Glomerular endothelial cell (primary cell): ENCODE measurements at regions not wholly inside any gene's neighbourhood (a gene's known extent, or its start where the extent isn't known, plus 50 kb on each side); places are given as distances from the start of the nearest gene placed in this dataset.
"Not testable (repeated sequence)": the region's sequence is repeated elsewhere in the genome, so short reads cannot be mapped to it uniquely, and the experiment has no call there.

Experiments
- DNase-seq: peaks from one replicate; pipeline ENCODE4 v3.0.0-alpha.2; 2011; ENCODE audit warnings: low read depth, low spot score; ENCODE audit errors: extremely low read depth

- no peak for DNase-seq
Measured at GRCh38 chr16:72464597-72465368, 292.8 kb upstream of the PMFBP1 start.

- no peak for DNase-seq
Measured at GRCh38 chr16:72464052-72464451, 292.1 kb upstream of the PMFBP1 start.

DNA sequence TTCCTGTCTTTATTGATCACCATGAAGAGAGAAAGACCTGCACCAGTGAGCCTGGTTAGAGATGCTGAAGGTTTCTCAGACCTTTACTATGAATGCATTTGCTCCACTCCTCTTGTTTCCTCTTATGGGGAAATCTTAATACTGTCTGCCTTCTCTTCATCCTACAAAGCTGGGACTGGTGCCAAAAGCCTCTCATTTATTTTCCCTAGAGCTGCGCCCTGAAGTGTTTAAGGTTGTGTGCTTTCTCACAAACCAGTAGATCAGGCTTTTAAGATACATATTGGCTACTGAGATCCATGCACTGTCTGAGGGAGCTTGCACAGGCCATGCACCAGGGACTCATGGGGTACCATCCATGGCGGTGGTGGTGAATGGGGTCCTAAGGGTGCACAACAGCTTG, 286.1 kb upstream of the PMFBP1 start:
- DNase-seq: no peak

GRCh38 chr16:72457243-72457940, 285.4 kb upstream of the PMFBP1 start:
- no peak for DNase-seq

DNA sequence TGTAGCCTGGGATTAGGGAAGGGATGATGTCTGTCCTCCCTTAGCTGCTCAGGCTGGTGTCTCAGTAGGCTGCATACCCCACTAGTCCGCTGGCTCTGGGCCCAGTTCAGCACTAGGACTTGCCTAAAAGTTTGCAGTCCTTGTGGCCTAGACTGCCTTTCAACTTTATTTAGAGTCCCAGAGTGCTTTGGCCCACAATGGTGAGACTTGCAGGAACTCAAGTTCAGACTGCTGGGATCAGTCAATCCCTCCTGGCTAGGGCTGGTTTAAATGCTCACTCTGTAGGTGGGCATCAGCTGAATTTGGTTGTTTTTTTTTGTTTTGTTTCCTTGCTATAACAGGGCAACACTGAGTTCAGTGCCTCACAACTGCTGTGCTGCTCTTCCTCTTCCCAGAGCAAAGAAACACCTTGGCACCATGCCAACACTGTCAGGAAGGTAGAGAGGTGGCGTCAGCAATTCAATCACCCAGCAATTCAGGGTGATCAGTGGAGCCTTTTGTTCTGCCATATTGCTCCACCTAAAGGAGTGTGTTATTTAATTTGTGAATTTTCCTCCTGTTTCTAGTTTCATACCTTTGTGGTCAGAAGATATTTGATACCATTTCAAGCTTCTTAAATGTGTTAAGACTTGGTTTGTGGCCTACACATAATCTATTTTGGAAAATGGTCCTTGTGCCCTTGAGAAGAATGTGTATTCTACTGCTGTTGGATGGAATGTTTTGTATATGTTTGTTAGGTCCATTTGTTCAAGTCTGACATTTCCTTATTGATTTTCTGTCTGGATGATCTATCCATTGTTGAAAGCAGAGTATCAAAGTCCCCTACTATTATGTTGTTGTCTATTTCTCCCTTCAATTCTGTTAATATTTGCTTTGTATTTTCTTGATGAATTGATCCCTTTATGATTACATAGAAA, 284.0 kb upstream of the PMFBP1 start:
- DNase-seq: no peak

DNA sequence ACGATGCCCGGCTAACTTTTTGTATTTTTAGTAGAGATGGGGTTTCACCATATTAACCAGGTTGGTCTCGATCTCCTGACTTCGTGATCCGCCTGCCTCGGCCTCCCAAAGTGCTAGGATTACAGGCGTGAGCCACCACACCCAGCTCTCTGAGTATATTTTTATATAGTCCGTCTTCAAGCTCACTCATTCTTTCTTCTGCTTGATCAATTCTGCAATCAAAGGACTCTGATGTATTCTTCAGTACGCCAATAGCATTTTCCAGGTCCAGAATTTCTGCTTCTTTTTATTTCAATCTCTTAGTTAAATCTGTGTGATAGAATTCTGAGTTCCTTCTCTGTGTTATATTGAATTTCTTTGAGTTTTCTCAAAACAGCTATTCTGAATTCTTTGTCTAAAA, 281.9 kb upstream of the PMFBP1 start:
- DNase-seq: not testable (repeated sequence)

DNA sequence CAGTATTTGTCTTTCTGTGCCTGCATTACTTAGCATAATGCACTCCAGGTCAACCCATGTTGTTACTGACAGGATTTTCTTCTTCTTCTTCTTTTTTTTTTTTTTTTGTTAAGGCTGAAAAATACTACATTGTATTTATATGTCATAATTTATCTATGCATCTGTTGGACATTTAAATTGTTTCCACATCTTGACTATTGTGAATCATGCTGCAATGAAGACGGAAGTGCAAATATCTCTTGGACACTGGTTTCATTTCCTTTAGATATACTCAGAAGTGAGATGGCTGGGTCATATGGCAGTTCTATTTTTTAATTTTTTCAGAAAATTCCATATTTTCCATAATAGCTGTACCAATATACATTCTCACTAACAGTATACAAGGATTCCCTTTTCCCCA, 272.7 kb upstream of the PMFBP1 start:
- no peak for DNase-seq

DNA sequence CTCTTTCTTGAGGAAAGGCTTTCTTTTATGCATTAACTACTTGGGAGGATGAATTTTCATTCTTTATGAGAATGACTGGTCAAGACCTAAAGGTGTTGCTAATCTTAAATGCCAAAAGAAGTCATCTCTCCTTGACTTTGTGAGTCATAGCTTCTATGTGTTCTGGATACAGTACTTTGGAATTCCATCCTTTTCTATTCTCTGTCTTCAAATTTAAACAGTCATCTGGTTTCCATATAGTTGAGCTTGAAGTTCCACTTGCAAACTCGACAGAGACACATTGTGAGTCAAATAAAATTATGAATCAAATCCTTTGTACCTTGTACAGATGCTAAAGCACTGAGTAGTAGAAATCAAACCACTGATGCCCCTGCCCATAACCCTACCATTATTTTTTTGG, 271.9 kb upstream of the PMFBP1 start:
- no peak for DNase-seq

GRCh38 chr16:72442385-72443158, 270.6 kb upstream of the PMFBP1 start:
- no peak for DNase-seq

GRCh38 chr16:72437891-72438290, 265.9 kb upstream of the PMFBP1 start:
- no peak for DNase-seq

- peak; percentile 18 for DNase-seq
Measured at GRCh38 chr16:72434159-72434558, 262.2 kb upstream of the PMFBP1 start.

- DNase-seq: no peak
Measured at GRCh38 chr16:72430121-72430520, 258.2 kb upstream of the PMFBP1 start.

- DNase-seq: no peak
Measured at GRCh38 chr16:72429671-72430081, 257.7 kb upstream of the PMFBP1 start.

DNA sequence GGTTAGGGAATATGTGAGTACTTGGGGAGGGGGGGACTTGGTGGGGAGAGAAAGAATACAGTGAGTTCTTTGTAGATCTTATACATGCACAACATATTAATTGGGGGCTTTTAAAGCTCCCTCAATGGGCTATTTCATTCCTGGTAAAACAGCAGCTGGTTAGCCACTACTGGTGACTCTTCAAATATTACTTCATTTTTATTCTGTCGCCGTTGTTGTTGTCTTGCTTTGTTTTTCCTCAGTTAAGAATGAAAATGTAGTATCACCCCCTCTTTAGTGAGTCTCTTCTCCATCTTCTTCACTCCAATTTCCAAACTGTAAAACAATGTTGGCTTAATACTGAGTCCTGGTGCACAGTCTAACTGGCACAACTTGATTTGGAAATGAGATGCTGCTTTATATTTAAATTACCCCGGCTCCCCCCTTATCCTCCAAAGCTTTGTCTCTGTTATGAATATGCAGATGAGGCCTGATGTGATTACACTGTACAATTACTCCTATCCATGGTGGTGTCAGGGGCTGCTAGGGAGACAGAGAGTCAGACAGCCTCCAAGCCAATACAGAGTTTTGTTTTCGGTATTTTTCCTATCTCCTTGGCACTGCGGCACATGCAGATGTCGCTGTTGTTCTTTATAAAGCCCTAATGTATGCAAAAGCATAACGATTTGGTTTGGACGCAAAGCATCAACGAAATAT, 256.9 kb upstream of the PMFBP1 start:
- no peak for DNase-seq

DNA sequence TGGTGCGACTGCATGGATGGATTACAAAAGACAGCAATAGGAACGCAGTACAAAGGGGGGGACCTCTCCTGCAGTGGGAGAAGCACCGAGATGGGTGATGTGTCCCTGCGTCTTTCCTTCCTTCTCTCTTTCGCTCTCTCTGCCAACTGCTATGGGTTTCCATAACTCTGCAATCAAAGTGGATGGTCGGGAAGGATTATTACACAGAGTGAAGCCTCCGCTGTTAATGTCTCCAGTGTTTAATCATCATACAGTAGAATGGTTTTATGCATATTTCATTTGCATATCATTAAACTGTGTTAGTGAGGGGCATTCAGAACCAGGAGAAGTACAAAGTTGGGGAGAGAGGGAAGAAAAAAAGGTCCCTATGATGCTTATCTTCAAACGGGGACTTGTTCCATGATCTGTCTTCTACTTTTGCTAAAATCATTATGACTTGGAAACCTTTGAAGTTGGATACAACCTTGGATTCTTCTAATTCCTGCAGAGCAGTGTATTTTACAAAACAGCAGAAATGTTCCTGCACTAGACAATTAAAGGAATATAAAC, 255.9 kb upstream of the PMFBP1 start:
- DNase-seq: no peak

GRCh38 chr16:72427051-72427782, 255.3 kb upstream of the PMFBP1 start:
- no peak for DNase-seq

DNA sequence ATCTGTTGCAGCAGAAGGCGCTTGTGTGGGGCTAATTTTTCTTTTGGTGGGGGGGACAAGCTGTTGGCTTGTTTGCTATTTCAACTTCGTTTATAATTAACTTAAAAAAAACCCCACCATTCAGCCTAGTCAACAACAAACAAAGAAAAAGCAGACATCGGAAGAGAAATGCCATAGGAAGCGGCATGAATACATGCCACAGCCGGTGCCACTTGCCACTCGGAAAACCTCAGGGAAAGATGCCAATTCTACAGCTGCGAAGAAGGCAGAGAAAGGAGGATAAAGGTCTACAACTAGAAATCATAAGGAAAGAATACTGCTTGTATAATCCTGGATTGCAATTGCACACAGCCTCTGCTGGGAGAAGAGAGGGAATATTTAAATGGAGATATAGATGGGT, 254.4 kb upstream of the PMFBP1 start:
- no peak for DNase-seq

DNA sequence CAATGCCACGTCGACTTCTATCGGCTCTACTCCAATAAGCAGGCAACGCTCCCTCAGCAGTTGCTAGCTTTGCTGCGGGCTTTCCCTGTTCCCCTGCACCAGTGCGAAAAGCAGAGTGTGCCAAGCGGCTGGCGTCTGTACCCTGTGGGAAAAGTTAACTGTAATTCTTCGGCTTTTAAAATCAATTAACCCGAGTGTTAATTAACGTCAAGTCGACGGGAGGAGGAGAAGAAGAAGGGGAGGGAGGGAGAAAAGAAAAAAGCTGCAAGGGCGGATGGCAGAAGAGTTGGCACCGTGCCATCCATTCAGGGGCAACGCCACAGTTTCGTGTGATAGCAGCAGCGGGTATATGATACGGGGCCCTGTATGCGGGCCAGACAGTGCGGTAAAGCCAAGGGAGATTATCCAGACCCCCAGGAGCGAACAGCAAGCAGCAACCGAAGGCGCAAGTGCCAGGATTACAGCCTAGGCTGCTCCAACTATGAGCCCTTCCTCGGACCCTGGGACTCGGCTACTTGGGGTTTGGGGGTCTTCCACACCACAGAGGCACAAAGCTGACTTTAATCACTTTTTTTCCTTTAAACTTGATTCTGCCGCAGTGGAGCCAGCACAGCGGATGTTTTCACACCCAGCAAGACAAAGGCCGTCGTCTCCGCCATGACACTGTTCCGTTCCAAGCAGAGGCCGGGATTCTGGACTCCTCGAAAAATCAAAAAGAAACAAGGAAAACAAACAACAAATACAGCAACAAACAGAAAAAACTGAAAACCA, 253.8 kb upstream of the PMFBP1 start:
- no peak for DNase-seq
